Smooth muscle cell (in vitro differentiated cells): ENCODE measurements at regions not wholly inside any gene's neighbourhood (a gene's known extent, or its start where the extent isn't known, plus 50 kb on each side); places are given as distances from the start of the nearest gene placed in this dataset.

ENCODE experiments used
- DNase-seq: peaks from one replicate; lab custom pipeline; 2025; ENCODE audit not compliant: unreplicated experiment; lab: John Stamatoyannopoulos, UW
- H2AFZ ChIP-seq: fragments of 200-600 bp; sonication (generic); 2 replicates; pipeline ENCODE4 v1.6.0; 2016; ENCODE audit warnings: antibody characterized with exemption, low read depth, mild to moderate bottlenecking
- H3F3A ChIP-seq: fragments of 200-600 bp; sonication (generic); 2 replicates; pipeline ENCODE4 v1.6.0; 2017; ENCODE audit warnings: antibody characterized with exemption, low read depth
- H3K27ac ChIP-seq: fragments of 200-600 bp; sonication (generic); 2 replicates; pipeline ENCODE4 v1.5.1; 2016; ENCODE audit warnings: low read depth, mild to moderate bottlenecking
- H3K27me3 ChIP-seq: fragments of 200-600 bp; sonication (generic); 2 replicates; pipeline ENCODE4 v1.6.1; 2016; ENCODE audit warnings: low read depth, mild to moderate bottlenecking
- H3K36me3 ChIP-seq: fragments of 200-600 bp; sonication (generic); 2 replicates; pipeline ENCODE4 v1.5.1; 2016; ENCODE audit warnings: low read depth
- H3K4me1 ChIP-seq: fragments of 200-600 bp; sonication (generic); 2 replicates; pipeline ENCODE4 v1.5.1; 2016; ENCODE audit warnings: low read depth
- H3K4me2 ChIP-seq: fragments of 200-600 bp; sonication (generic); 2 replicates; pipeline ENCODE4 v1.6.0; 2016; ENCODE audit warnings: mild to moderate bottlenecking
- H3K4me3 ChIP-seq: fragments of 200-600 bp; sonication (generic); 2 replicates; pipeline ENCODE4 v1.5.1; 2016; ENCODE audit warnings: mild to moderate bottlenecking
- H3K79me2 ChIP-seq: fragments of 200-600 bp; sonication (generic); 2 replicates; pipeline ENCODE4 v1.6.0; 2016; ENCODE audit warnings: low read depth, mild to moderate bottlenecking
- H3K9ac ChIP-seq: fragments of 200-600 bp; sonication (generic); 2 replicates; pipeline ENCODE4 v1.6.0; 2016; ENCODE audit warnings: low read depth
- H3K9me3 ChIP-seq: fragments of 200-600 bp; sonication (generic); replicated peaks from 2 replicates; pipeline ENCODE4 v1.5.1; 2016; ENCODE audit warnings: low read depth
- H4K20me1 ChIP-seq: fragments of 200-600 bp; sonication (generic); 2 replicates; pipeline ENCODE4 v1.6.0; 2016; ENCODE audit warnings: low read depth
- WGBS: methylation state at CpG from one replicate; pipeline ENCODE4 v1.1.7; 2016; ENCODE audit warnings: low lambda C conversion rate; 5-methylcytosine and 5-hydroxymethylcytosine counted together
- TF ChIP-seq, protein P1 (sequence below): fragments of 200-600 bp; sonication (generic); IDR thresholded peaks from 2 replicates; pipeline ENCODE4 v1.5.1; 2017; ENCODE audit warnings: borderline replicate concordance, mild to moderate bottlenecking, antibody characterized with exemption; ENCODE audit not compliant: insufficient read depth, poor library complexity, severe bottlenecking

DNA sequence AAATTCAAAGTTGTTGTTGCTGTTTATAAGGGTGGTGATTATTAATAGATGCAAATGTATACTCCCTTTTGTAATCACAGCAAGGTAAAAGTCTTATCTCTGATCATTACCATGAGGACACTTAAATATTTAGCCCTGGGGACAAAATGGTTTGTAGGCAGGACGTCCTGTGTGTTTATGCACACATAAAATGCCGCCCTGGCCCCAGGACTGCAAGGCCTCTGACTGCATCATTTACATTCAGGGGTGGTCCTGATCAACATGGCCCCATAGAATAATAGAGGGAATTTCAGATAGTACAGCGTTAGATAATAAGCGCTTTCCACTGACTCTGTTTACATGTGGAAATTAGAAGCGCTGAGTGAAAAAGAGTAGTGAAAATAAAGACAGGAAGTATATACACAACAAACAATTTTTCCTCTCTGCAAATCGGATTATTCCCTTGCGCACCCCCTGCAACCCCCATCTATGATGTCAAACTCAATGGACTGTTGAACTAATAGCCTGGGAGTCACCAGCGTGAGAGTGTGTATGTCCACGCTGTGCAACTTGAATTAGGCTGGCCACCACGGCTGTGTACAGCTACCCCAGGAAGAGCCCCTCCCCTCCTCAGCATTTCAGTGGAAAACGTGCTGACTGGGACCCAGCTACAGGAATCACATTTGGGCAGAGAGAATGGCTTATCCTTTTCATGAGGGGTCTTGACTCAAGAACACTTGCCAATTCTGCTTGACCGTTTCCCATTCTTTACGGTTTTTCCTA, 291.5 kb downstream of the SOX11 start:
- Histone ChIP-seq H3K36me3 (no peaks in the 10 kb centered on the region), H3F3A (no peaks in the 10 kb centered on the region), H3K4me2 (no peak overlapping the region), H4K20me1 (no peaks in the 10 kb centered on the region), H3K79me2 (no peaks in the 10 kb centered on the region), H3K27ac (no peak overlapping the region), H3K4me3 (no peak overlapping the region), H3K9ac (no peak overlapping the region), H3K27me3 (no peaks in the 10 kb centered on the region), H3K4me1 (peaks cover 50% of the 10 kb centered on the region), H3K9me3 (no peaks in the 10 kb centered on the region), H2AFZ (no peak overlapping the region)
- TF ChIP-seq, protein P1, sequence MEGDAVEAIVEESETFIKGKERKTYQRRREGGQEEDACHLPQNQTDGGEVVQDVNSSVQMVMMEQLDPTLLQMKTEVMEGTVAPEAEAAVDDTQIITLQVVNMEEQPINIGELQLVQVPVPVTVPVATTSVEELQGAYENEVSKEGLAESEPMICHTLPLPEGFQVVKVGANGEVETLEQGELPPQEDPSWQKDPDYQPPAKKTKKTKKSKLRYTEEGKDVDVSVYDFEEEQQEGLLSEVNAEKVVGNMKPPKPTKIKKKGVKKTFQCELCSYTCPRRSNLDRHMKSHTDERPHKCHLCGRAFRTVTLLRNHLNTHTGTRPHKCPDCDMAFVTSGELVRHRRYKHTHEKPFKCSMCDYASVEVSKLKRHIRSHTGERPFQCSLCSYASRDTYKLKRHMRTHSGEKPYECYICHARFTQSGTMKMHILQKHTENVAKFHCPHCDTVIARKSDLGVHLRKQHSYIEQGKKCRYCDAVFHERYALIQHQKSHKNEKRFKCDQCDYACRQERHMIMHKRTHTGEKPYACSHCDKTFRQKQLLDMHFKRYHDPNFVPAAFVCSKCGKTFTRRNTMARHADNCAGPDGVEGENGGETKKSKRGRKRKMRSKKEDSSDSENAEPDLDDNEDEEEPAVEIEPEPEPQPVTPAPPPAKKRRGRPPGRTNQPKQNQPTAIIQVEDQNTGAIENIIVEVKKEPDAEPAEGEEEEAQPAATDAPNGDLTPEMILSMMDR: no peak
- DNase-seq: no peak
- WGBS: 89% methylated on average over 13 of the region's 13 CpGs

GRCh38 chr2:5984273-5984655, 292.1 kb downstream of the SOX11 start:
- no peak overlapping the region for H3K4me2 ChIP-seq
- peaks cover 50% of the 10 kb centered on the region for H3K4me1 ChIP-seq
- TF ChIP-seq, protein P1: no peak

DNA sequence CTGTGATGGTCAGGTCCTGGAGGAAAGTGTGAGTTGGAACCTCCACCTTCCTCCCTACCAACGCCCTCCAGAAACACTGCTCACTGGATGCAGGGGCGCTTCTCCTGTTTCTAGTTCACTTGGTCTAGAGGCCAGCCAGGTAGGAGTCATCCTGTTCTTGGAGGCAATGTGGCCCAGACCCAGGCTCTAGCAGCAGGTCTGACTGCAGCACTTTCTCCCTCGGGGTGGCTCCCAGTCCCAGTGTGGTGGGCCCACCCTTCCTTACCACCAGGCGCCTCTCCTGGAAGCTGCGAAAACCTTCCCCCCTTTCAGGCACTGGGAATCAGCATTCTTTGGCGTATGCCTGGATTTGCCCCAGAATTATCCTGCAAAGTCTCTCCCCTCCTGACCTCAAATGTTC, 292.8 kb downstream of the SOX11 start:
- 91% methylated on average over 6 of the region's 6 CpGs for WGBS
- H3K4me3 ChIP-seq: no peak overlapping the region
- no peaks in the 10 kb centered on the region for H4K20me1 ChIP-seq
- H3K4me1 ChIP-seq: peaks cover 49% of the 10 kb centered on the region
- DNase-seq: no peak
- no peak overlapping the region for H2AFZ ChIP-seq
- H3K9ac ChIP-seq: no peak overlapping the region
- no peaks in the 10 kb centered on the region for H3K36me3 ChIP-seq
- no peaks in the 10 kb centered on the region for H3K9me3 ChIP-seq
- no peaks in the 10 kb centered on the region for H3K79me2 ChIP-seq
- H3K4me2 ChIP-seq: no peak overlapping the region
- H3F3A ChIP-seq: no peaks in the 10 kb centered on the region
- TF ChIP-seq, protein P1: no peak
- no peaks in the 10 kb centered on the region for H3K27me3 ChIP-seq
- no peak overlapping the region for H3K27ac ChIP-seq

More at GRCh38 chr2:5984273-5984655, 292.1 kb downstream of the SOX11 start:
- WGBS: 71% methylated on average over 2 of the region's 2 CpGs
- Histone ChIP-seq H3K36me3 (no peaks in the 10 kb centered on the region), H3K9me3 (no peaks in the 10 kb centered on the region), H3K27me3 (no peaks in the 10 kb centered on the region), H3K4me3 (no peak overlapping the region), H3K27ac (no peak overlapping the region), H3K79me2 (no peaks in the 10 kb centered on the region), H3K9ac (no peak overlapping the region), H2AFZ (no peak overlapping the region), H3F3A (no peaks in the 10 kb centered on the region), H4K20me1 (no peaks in the 10 kb centered on the region)
- no peak for DNase-seq
